Liver (tissue), 3 donors: ENCODE measurements at regions not wholly inside any gene's neighbourhood (a gene's known extent, or its start where the extent isn't known, plus 50 kb on each side); places are given as distances from the start of the nearest gene placed in this dataset.

Experiments used
- GABPA ChIP-seq, 2 donors: IDR thresholded peaks in 1 of 2; conservative IDR thresholded peaks in 1 of 2; 2 replicates each; pipeline ENCODE4 v1.6.1; 2016; ENCODE audit warnings: antibody characterized with exemption in 2 of 2, mild to moderate bottlenecking in 1 of 2, moderate library complexity in 1 of 2
- RAD21 ChIP-seq, 2 donors: IDR thresholded peaks; 2 replicates each; pipeline ENCODE4 v1.6.1; 2016; ENCODE audit warnings: antibody characterized with exemption in 2 of 2, mild to moderate bottlenecking in 2 of 2
- RXRA ChIP-seq, 2 donors: IDR thresholded peaks; 2 replicates each; pipeline ENCODE4 v1.6.1; 2017 to 2018; ENCODE audit warnings: antibody characterized with exemption in 2 of 2, mild to moderate bottlenecking in 1 of 2
- SP1 ChIP-seq: IDR thresholded peaks from 2 replicates; pipeline ENCODE4 v1.6.1; 2018; ENCODE audit warnings: antibody characterized with exemption, mild to moderate bottlenecking
- TAF1 ChIP-seq: conservative IDR thresholded peaks from 2 replicates; pipeline ENCODE4 v1.6.1; 2016; ENCODE audit warnings: antibody characterized with exemption, mild to moderate bottlenecking
- TF ChIP-seq, protein P1 (sequence below): fragments of 150-350 bp; IDR thresholded peaks from 2 replicates; pipeline ENCODE4 v1.5.1; 2017; ENCODE audit warnings: improper control_type of control experiment, low read depth, low read length; ENCODE audit not compliant: missing input control
- TF ChIP-seq, protein P2 (sequence below): IDR thresholded peaks from 2 replicates; pipeline ENCODE4 v1.6.1; 2016; ENCODE audit warnings: antibody characterized with exemption
- donor health status: healthy.
- donor health status: healthy.

DNA sequence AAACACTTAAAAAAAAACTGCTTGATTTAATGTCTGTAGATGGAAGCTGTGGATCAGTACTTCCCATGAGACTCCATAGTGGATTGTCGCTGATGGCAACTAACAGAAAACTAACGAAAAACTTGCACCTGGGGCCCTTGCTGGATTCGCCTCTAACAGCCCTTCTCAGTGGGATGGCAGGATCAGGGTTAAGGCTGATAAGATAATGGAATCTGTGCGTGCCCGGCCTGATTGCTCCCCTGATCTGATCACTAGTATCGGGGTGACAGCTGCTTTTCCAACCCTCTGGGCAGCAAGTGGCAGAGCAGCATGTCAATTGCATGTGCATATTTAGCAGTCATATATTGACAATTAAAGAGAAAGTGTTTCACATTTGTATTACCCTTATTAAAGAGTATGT is 185.8 kb upstream of the ELAVL2 start:
- TF ChIP-seq, protein P1, sequence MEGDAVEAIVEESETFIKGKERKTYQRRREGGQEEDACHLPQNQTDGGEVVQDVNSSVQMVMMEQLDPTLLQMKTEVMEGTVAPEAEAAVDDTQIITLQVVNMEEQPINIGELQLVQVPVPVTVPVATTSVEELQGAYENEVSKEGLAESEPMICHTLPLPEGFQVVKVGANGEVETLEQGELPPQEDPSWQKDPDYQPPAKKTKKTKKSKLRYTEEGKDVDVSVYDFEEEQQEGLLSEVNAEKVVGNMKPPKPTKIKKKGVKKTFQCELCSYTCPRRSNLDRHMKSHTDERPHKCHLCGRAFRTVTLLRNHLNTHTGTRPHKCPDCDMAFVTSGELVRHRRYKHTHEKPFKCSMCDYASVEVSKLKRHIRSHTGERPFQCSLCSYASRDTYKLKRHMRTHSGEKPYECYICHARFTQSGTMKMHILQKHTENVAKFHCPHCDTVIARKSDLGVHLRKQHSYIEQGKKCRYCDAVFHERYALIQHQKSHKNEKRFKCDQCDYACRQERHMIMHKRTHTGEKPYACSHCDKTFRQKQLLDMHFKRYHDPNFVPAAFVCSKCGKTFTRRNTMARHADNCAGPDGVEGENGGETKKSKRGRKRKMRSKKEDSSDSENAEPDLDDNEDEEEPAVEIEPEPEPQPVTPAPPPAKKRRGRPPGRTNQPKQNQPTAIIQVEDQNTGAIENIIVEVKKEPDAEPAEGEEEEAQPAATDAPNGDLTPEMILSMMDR: no peak
- TF ChIP-seq, protein P2, sequence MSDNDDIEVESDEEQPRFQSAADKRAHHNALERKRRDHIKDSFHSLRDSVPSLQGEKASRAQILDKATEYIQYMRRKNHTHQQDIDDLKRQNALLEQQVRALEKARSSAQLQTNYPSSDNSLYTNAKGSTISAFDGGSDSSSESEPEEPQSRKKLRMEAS: no peak
- TF ChIP-seq RAD21 (IDR thresholded peaks at IDR 0.05) (no peak), GABPA (IDR thresholded peaks at IDR 0.05 in 1 of 2, conservative IDR thresholded peaks at IDR 0.05 in 1 of 2) (no peak), SP1 (no peak), TAF1 (no peak), RXRA (IDR thresholded peaks at IDR 0.05) (no peak)
